ENCODE measurements at regions not wholly inside any gene's neighbourhood (a gene's known extent, or its start where the extent isn't known, plus 50 kb on each side); places are given as distances from the start of the nearest gene placed in this dataset.

DNA sequence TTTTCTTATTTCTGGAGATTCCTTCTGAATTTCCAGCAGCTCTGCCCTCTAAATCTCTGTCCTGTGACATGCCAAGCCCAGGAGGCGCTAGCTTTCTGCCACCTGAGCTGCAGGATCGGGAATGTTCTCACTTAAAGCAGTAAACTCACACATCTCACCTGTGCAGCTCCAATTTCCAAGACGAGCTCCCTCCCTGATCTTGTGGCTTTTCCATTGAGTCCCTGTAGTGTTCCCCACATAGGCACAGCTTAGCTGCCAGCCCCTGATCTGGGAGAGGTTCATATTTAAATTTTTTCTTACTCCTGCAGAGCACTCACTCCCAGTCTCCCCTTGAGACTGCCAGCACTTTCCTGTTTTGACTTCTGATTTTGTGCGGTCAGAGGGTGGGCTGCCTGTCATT lies 479.3 kb downstream of the GLRX3 start:
- no peak for DNase-seq
- Histone ChIP-seq H3K36me3 (no peaks in the 10 kb centered on the region), H3K4me3 (no peak overlapping the region), H3K4me1 (ENCODE audit: insufficient read depth) (no peaks in the 10 kb centered on the region), H3K27ac (no peak overlapping the region), H3K9me3 (no peaks in the 10 kb centered on the region), H3K27me3 (no peaks in the 10 kb centered on the region)
- 15 to 20% (median 16%) methylated on average over 4 of the region's 4 CpGs for WGBS, 3 donors
- intact Hi-C loops (cut with DNase I) = no loop called here
- TF ChIP-seq POLR2A (IDR thresholded peaks at IDR 0.05) (no peak), EP300 (IDR thresholded peaks at IDR 0.05) (no peak)
- TF ChIP-seq, protein P1, sequence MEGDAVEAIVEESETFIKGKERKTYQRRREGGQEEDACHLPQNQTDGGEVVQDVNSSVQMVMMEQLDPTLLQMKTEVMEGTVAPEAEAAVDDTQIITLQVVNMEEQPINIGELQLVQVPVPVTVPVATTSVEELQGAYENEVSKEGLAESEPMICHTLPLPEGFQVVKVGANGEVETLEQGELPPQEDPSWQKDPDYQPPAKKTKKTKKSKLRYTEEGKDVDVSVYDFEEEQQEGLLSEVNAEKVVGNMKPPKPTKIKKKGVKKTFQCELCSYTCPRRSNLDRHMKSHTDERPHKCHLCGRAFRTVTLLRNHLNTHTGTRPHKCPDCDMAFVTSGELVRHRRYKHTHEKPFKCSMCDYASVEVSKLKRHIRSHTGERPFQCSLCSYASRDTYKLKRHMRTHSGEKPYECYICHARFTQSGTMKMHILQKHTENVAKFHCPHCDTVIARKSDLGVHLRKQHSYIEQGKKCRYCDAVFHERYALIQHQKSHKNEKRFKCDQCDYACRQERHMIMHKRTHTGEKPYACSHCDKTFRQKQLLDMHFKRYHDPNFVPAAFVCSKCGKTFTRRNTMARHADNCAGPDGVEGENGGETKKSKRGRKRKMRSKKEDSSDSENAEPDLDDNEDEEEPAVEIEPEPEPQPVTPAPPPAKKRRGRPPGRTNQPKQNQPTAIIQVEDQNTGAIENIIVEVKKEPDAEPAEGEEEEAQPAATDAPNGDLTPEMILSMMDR (IDR thresholded peaks at IDR 0.05) = no peak

DNA sequence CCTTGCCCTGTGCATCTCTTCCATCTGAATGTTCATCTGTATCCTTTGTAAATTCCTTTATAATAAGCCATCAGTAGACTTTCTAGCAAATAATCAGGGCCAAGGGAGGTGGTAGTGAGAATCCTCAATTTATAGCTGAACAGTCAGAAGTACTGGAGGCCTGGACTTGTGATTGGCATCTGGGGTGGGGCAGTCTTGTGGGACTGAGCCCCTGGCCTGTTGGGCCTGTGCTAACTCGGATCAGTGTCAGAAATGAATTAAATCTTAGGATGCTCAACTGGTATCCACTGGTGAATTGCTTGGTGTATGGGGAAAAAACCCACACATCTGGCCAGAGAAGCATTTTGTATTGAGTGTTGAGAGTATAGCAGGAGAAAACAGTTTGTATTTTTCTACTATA lies 481.8 kb downstream of the GLRX3 start:
- no peaks in the 10 kb centered on the region for H3K36me3 ChIP-seq
- intact Hi-C loops (cut with DNase I) = no loop called here
- H3K27me3 ChIP-seq = no peaks in the 10 kb centered on the region
- no peak overlapping the region for H3K4me3 ChIP-seq
- TF ChIP-seq POLR2A (IDR thresholded peaks at IDR 0.05) (no peak), EP300 (IDR thresholded peaks at IDR 0.05) (no peak)
- TF ChIP-seq, protein P1 (IDR thresholded peaks at IDR 0.05) = no peak
- H3K4me1 ChIP-seq (ENCODE audit: insufficient read depth) = no peaks in the 10 kb centered on the region
- DNase-seq = no peak
- H3K9me3 ChIP-seq = no peaks in the 10 kb centered on the region
- 75 to 93% (median 89%) methylated on average over 1 of the region's 1 CpG for whole genome bisulfite sequencing, 3 donors
- H3K27ac ChIP-seq = no peak overlapping the region

DNA sequence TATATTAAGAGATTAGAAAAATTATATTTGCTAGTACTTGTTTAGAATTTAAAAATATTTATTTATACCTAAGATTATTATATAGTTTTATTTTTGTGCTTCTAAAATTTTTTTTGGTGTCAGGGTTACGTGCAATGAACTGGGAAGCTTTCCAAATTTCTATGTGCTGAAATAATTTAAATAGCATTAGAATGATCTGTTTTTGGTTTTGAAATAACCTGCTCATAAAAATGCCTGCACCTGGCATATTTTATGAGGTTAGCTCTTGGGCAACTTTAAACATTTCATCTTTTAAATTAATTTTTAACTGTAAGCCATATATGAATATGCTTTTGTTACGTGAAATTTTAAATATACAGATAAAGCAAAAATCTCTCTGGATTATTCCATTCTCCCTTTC lies 482.5 kb downstream of the GLRX3 start:
- H3K36me3 ChIP-seq = no peaks in the 10 kb centered on the region
- no peak overlapping the region for H3K4me3 ChIP-seq
- no peak for TF ChIP-seq EP300 (IDR thresholded peaks at IDR 0.05)
- intact Hi-C loops (cut with DNase I) = no loop called here
- H3K27ac ChIP-seq = no peak overlapping the region
- DNase-seq = no peak
- 39 to 44% (median 39%) methylated on average over 2 of the region's 2 CpGs for WGBS, 3 donors
- no peaks in the 10 kb centered on the region for H3K4me1 ChIP-seq (ENCODE audit: insufficient read depth)
- no peaks in the 10 kb centered on the region for H3K27me3 ChIP-seq
- H3K9me3 ChIP-seq = no peaks in the 10 kb centered on the region

DNA sequence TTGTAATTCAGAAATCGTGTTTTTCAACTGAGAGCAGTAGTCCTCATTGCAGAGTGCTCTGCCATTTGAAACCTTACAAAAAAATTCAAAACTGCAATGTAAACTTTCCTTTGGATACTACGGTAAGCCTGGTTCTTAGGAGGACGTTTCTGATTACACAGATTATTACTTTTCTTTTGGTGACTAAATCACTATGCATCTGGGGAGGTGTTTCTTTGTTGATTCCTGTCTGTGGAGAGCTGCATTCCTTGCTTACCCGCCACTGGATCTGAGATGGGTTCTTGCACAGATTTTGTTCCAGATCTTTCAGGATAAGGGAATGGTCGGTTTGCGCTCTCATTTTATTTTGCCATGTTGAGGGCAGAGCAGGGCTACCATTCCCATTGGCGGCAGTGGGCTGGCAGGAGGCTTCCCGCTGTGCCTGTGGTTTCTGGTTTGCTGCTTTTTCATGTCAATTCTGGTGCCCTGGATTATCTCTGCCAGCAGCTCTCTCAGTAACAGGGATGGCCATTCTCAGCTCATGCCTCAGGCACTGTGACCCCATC lies 485.1 kb downstream of the GLRX3 start:
- TF ChIP-seq, protein P1 (IDR thresholded peaks at IDR 0.05) = no peak
- TF ChIP-seq EP300 (IDR thresholded peaks at IDR 0.05) (no peak), POLR2A (IDR thresholded peaks at IDR 0.05) (no peak)
- 58 to 70% (median 69%) methylated on average over 8 of the region's 8 CpGs for WGBS, 3 donors
- intact Hi-C loops (cut with DNase I) = no loop called here

DNA sequence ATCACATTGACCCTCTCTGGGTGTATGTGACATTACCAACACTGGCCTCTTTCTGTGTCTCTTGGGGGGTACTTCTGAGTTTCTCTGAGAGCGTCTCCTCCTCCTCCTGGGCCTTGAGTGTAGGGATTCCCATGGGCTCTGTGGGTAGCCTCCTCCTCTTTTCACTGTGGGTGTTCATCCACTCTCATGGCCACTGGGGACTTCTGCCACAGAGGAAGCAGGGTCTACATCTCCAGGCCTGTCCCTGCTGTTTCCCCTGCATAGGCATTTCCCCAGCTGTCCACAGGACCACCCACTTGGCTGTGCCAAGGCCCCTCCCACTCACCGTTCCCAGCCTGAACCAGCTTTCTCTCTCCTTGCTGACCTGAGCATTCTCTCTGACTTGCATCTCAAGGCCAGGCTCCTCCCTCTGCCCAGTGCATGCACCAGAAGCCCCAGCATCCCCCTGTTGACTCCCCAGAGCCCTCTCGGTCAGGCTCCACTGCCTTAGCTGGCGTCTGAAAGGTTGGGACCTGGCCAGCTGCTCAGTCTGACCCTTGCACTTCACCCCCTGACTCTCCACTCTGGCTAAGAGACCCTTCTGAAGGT lies 487.6 kb downstream of the GLRX3 start:
- Histone ChIP-seq H3K9me3 (no peaks in the 10 kb centered on the region), H3K4me3 (no peak overlapping the region), H3K4me1 (ENCODE audit: insufficient read depth) (no peaks in the 10 kb centered on the region), H3K36me3 (no peaks in the 10 kb centered on the region), H3K27me3 (no peaks in the 10 kb centered on the region), H3K27ac (no peak overlapping the region)
- TF ChIP-seq POLR2A (IDR thresholded peaks at IDR 0.05) (no peak), EP300 (IDR thresholded peaks at IDR 0.05) (no peak)
- TF ChIP-seq, protein P1 (IDR thresholded peaks at IDR 0.05) = no peak
- intact Hi-C loops (cut with DNase I) = no loop called here
- 24 to 25% (median 25%) methylated on average over 4 of the region's 4 CpGs for WGBS, 3 donors
- no peak for DNase-seq

More for the DNA sequence above, 485.1 kb downstream of the GLRX3 start:
- H3K27ac ChIP-seq = no peak overlapping the region
- no peak for DNase-seq
- no peaks in the 10 kb centered on the region for H3K27me3 ChIP-seq
- no peaks in the 10 kb centered on the region for H3K36me3 ChIP-seq
- no peak overlapping the region for H3K4me3 ChIP-seq
- H3K4me1 ChIP-seq (ENCODE audit: insufficient read depth) = no peaks in the 10 kb centered on the region
- H3K9me3 ChIP-seq = no peaks in the 10 kb centered on the region

Measured in ovary (tissue), 7 donors.